Psoas muscle (tissue), 7 donors: ENCODE measurements at regions not wholly inside any gene's neighbourhood (a gene's known extent, or its start where the extent isn't known, plus 50 kb on each side); places are given as distances from the start of the nearest gene placed in this dataset.

Experiments
- ATAC-seq, 4 donors: fragments of 200-7000 bp; cut with Tn5 transposase; one replicate each; pipeline ENCODE4 v1.9.1; 2020; ENCODE audit warnings: moderate library complexity in 3 of 4, mild to moderate bottlenecking in 2 of 4
- DNase-seq, 2 donors: peaks; one replicate each; pipeline ENCODE4 v3.0.0-alpha.2; 2020
- H3K27ac ChIP-seq: fragments of 200-600 bp; one replicate; pipeline ENCODE4 v1.8.0; 2022
- H3K27me3 ChIP-seq, 3 donors: fragments of 200-600 bp in 1 of 3; one replicate each; pipeline versions ENCODE4 v1.6.1 to v1.8.0; 2013 to 2022; ENCODE audit warnings: low read length in 2 of 3, mild to moderate bottlenecking in 2 of 3, moderate library complexity in 1 of 3; ENCODE audit not compliant: insufficient read depth in 3 of 3
- H3K36me3 ChIP-seq, 2 donors: fragments of 200-600 bp in 1 of 2; one replicate each; pipeline versions ENCODE4 v1.6.1 to v1.8.0; 2013 to 2022; ENCODE audit warnings: low read depth in 1 of 2, mild to moderate bottlenecking in 1 of 2, moderate library complexity in 1 of 2; ENCODE audit not compliant: insufficient read depth in 1 of 2
- H3K4me1 ChIP-seq: fragments of 200-600 bp; one replicate; pipeline ENCODE4 v1.8.0; 2022
- H3K4me3 ChIP-seq: fragments of 200-600 bp; one replicate; pipeline ENCODE4 v1.8.0; 2022; ENCODE audit warnings: mild to moderate bottlenecking
- H3K9me3 ChIP-seq: fragments of 200-600 bp; one replicate; pipeline ENCODE4 v1.8.0; 2022
- CTCF ChIP-seq: fragments of 200-600 bp; IDR thresholded peaks from one replicate; pipeline ENCODE4 v1.8.0; 2022; ENCODE audit warnings: antibody characterized with exemption
- WGBS, 3 donors: extraction: QIAGEN DNeasy Blood & Tissue Kit; methylation state at CpG; one replicate each; pipeline versions ENCODE4 v1.1.6 to v1.1.7; 2013; 5-methylcytosine and 5-hydroxymethylcytosine counted together
- intact Hi-C, 2 donors: fragments of 100-400 bp; cut with DNase I; formaldehyde crosslinking; loops; one replicate each; pipeline versions ENCODE4 v1.11.0 to v1.14.2; 2022
- donor health status: healthy with polysubstance abuse.
- donor health status: DM: no; HTN: no; CAD: no; lungs with moderate emphysema.
- donor health status: Bipolar disorder and iron deficiency.
- donor health status: healthy.
- donor health status: DM: yes; HTN: yes; CAD: no.
- donor health status: DM: no; HTN: no; CAD: no.
- donor health status: DM: yes; HTN: yes; CAD: no.

GRCh38 chr16:9040800-9041412 lies 50.5 kb upstream of the HAPSTR1 start:
- Histone ChIP-seq H3K27ac (no peak overlapping the region), H3K27me3 (no peaks in the 10 kb centered on the region), H3K4me1 (no peaks in the 10 kb centered on the region), H3K4me3 (no peak overlapping the region), H3K36me3 (no peaks in the 10 kb centered on the region), H3K9me3 (peaks cover 6% of the 10 kb centered on the region)
- 72 to 80% (median 77%) methylated on average over 12 of the region's 12 CpGs for WGBS, 3 donors
- DNase-seq (no peak), ATAC-seq (no peak)
- TF ChIP-seq CTCF = no peak
- intact Hi-C loops = no loop called here
